ENCODE measurements at regions not wholly inside any gene's neighbourhood (a gene's known extent, or its start where the extent isn't known, plus 50 kb on each side); places are given as distances from the start of the nearest gene placed in this dataset.

GRCh38 chr6:133688705-133689492 is 200.0 kb upstream of the TCF21 start:
- TF ChIP-seq, protein P1, sequence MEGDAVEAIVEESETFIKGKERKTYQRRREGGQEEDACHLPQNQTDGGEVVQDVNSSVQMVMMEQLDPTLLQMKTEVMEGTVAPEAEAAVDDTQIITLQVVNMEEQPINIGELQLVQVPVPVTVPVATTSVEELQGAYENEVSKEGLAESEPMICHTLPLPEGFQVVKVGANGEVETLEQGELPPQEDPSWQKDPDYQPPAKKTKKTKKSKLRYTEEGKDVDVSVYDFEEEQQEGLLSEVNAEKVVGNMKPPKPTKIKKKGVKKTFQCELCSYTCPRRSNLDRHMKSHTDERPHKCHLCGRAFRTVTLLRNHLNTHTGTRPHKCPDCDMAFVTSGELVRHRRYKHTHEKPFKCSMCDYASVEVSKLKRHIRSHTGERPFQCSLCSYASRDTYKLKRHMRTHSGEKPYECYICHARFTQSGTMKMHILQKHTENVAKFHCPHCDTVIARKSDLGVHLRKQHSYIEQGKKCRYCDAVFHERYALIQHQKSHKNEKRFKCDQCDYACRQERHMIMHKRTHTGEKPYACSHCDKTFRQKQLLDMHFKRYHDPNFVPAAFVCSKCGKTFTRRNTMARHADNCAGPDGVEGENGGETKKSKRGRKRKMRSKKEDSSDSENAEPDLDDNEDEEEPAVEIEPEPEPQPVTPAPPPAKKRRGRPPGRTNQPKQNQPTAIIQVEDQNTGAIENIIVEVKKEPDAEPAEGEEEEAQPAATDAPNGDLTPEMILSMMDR (IDR thresholded peaks at IDR 0.05): no peak
- TF ChIP-seq POLR2AphosphoS5 (IDR thresholded peaks at IDR 0.05): no peak
- TF ChIP-seq POLR2A (IDR thresholded peaks at IDR 0.05; ENCODE audit: low read depth): no peak
